OCI-LY1 (cell line): ENCODE measurements at regions not wholly inside any gene's neighbourhood (a gene's known extent, or its start where the extent isn't known, plus 50 kb on each side); places are given as distances from the start of the nearest gene placed in this dataset.

Source experiments
- CTCF ChIP-seq: fragments of 200-600 bp; sonication (generic), shearing (Covaris generic); IDR thresholded peaks from 2 replicates; pipeline ENCODE4 v1.5.1; 2017; ENCODE audit warnings: mild to moderate bottlenecking, antibody characterized with exemption, low read length, moderate library complexity, mixed read lengths
- EZH2 ChIP-seq: fragments of 200-600 bp; sonication (generic), shearing (Covaris generic); IDR thresholded peaks from 2 replicates; pipeline ENCODE4 v1.8.0; 2017; ENCODE audit warnings: borderline replicate concordance, mixed run types, mild to moderate bottlenecking, antibody characterized with exemption, low read length, moderate library complexity, mixed read lengths

DNA sequence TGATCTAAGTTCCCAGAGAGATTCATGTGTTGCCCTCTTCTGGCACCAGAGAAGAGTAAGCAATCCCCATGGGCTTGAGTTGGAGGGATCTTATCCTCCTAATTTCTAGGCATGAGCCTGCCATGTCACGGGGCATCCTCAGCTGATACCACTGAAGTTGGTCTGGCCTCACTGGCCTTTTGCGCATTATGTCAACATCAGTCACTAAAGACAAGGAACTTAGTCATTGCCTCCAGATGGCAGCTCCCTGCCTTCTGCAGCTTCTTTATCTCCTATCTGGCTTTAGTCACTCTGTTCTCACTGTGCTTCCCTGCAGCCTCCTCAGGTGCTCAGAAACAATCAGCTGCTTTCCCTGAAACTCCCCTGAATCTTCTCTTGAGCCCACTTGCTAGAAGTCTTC lies 312.2 kb downstream of the ADGRG6 start:
- no peak for TF ChIP-seq CTCF
- TF ChIP-seq EZH2, result no peak
